ENCODE measurements at regions not wholly inside any gene's neighbourhood (a gene's known extent, or its start where the extent isn't known, plus 50 kb on each side); places are given as distances from the start of the nearest gene placed in this dataset.

DNA sequence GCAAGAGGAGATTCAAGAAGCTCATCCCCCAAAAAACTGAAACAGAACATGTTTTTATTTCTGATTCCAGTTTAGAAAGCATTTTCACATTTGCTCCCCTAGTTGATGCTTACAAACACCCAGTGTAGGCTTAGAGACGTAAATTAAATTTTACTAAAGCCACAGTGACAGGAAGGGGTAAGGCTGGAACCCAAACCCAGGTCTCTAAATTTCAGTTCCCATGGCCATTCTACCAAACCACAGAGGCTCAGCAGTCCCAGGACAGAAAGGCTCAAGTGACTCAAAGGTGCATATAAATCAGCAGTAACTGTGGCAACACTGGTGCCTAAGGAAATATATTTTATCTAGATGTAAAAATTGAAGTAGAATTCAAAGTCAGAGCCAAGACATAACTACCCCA, 128.7 kb downstream of the CEP120 start:
- DNase-seq: no peak
- no peaks in the 10 kb centered on the region for H3K79me2 ChIP-seq (ENCODE audit: insufficient read depth)
- no peaks in the 10 kb centered on the region for H3K27me3 ChIP-seq (replicated peaks; ENCODE audit: insufficient read depth)
- H3K4me1 ChIP-seq (ENCODE audit: insufficient read depth): no peaks in the 10 kb centered on the region
- in situ Hi-C loops (cut with MboI): no loop called here
- no peak overlapping the region for H3K27ac ChIP-seq
- no peaks in the 10 kb centered on the region for H4K20me1 ChIP-seq (ENCODE audit: insufficient read depth)
- no peak overlapping the region for H3K4me3 ChIP-seq
- no peaks in the 10 kb centered on the region for H3K9me3 ChIP-seq (ENCODE audit: low read depth)
- no peaks in the 10 kb centered on the region for H3K36me3 ChIP-seq (ENCODE audit: low read depth)
- no peaks in the 10 kb centered on the region for H3K9me2 ChIP-seq (ENCODE audit: insufficient read depth)
- WGBS, 2 experiments (ENCODE audit: low coverage in 1 of 2, low lambda C conversion rate in 2 of 2, missing lambda C conversion rate in 2 of 2): 39 to 47% methylated on average over 1 of the region's 1 CpG
- H3K4me2 ChIP-seq (ENCODE audit: unreplicated experiment): no peak overlapping the region
- H2AFZ ChIP-seq: no peak overlapping the region
- no peak overlapping the region for H3K9ac ChIP-seq
- H3F3A ChIP-seq (ENCODE audit: insufficient read depth): no peaks in the 10 kb centered on the region
- TF ChIP-seq EZH2phosphoT487 (IDR thresholded peaks at IDR 0.05; ENCODE audit: insufficient read depth, low read depth): no peak

DNA sequence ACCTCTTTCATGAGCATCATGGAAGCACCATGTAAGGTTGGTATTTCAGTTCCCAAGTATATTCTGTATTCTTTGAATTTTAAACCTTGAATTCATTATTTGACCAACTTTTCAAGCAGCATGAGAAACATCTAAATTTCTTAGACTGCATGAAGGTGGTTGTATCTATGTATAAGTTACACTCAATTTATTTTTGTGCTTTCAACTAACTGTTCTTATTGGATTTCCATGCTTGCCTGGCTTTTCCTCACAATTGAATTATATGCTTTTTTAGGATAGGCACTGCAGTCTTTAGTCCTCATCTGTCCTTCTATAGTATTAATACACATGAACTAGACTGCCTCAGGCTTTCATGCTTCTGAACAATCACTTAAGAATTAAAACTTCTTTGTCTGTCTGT, 134.0 kb downstream of the CEP120 start:
- no peak for DNase-seq
- H3K9me2 ChIP-seq (ENCODE audit: insufficient read depth): no peaks in the 10 kb centered on the region
- H3K9ac ChIP-seq: no peak overlapping the region
- no peaks in the 10 kb centered on the region for H3K36me3 ChIP-seq (ENCODE audit: low read depth)
- H3K79me2 ChIP-seq (ENCODE audit: insufficient read depth): no peaks in the 10 kb centered on the region
- no peak overlapping the region for H3K4me3 ChIP-seq
- H3K27ac ChIP-seq: no peak overlapping the region
- H3K4me2 ChIP-seq (ENCODE audit: unreplicated experiment): no peak overlapping the region
- H2AFZ ChIP-seq: no peak overlapping the region
- H3K4me1 ChIP-seq (ENCODE audit: insufficient read depth): no peaks in the 10 kb centered on the region
- in situ Hi-C loops (cut with MboI): no loop called here
- H3F3A ChIP-seq (ENCODE audit: insufficient read depth): no peaks in the 10 kb centered on the region
- H4K20me1 ChIP-seq (ENCODE audit: insufficient read depth): no peaks in the 10 kb centered on the region
- TF ChIP-seq EZH2phosphoT487 (IDR thresholded peaks at IDR 0.05; ENCODE audit: insufficient read depth, low read depth) (no peak), EZH2 (IDR thresholded peaks at IDR 0.05; ENCODE audit: insufficient read depth, poor library complexity, severe bottlenecking) (no peak)
- no peaks in the 10 kb centered on the region for H3K9me3 ChIP-seq (ENCODE audit: low read depth)
- peaks cover 7% of the 10 kb centered on the region for H3K27me3 ChIP-seq (replicated peaks; ENCODE audit: insufficient read depth)

DNA sequence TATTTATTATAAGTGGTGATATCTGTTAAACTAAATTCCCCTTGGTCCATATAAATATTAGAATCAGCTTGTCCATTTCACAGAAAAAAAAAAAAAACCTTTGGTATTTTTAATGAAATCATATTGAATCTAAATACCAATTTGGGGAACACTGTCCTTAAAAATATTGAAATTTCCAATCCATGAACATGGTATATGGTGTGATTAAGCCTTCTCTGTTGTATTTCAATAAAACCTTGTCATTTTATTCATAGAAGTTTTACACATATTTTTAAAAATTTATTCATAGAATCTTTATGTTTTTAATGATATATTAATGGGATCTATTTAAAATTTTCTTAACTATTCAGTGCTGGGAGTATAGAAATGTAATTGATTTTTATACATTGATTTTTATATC, 135.3 kb downstream of the CEP120 start:
- Histone ChIP-seq H3K27me3 (replicated peaks; ENCODE audit: insufficient read depth) (peaks cover 19% of the 10 kb centered on the region), H3F3A (ENCODE audit: insufficient read depth) (peaks cover 3% of the 10 kb centered on the region; the same call in 1 of the 2 replicates), H3K36me3 (ENCODE audit: low read depth) (no peaks in the 10 kb centered on the region), H3K9me2 (ENCODE audit: insufficient read depth) (no peaks in the 10 kb centered on the region), H3K9me3 (ENCODE audit: low read depth) (no peaks in the 10 kb centered on the region), H3K4me2 (ENCODE audit: unreplicated experiment) (no peak overlapping the region), H3K9ac (no peak overlapping the region), H3K4me1 (ENCODE audit: insufficient read depth) (peaks cover 5% of the 10 kb centered on the region; the same call in 1 of the 2 replicates), H3K4me3 (no peak overlapping the region), H3K79me2 (ENCODE audit: insufficient read depth) (no peaks in the 10 kb centered on the region), H3K27ac (no peak overlapping the region), H2AFZ (no peak overlapping the region), H4K20me1 (ENCODE audit: insufficient read depth) (no peaks in the 10 kb centered on the region)
- TF ChIP-seq EZH2phosphoT487 (IDR thresholded peaks at IDR 0.05; ENCODE audit: insufficient read depth, low read depth): no peak
- TF ChIP-seq EZH2 (IDR thresholded peaks at IDR 0.05; ENCODE audit: insufficient read depth, poor library complexity, severe bottlenecking): no peak
- no peak for DNase-seq
- in situ Hi-C loops (cut with MboI): no loop called here

DNA sequence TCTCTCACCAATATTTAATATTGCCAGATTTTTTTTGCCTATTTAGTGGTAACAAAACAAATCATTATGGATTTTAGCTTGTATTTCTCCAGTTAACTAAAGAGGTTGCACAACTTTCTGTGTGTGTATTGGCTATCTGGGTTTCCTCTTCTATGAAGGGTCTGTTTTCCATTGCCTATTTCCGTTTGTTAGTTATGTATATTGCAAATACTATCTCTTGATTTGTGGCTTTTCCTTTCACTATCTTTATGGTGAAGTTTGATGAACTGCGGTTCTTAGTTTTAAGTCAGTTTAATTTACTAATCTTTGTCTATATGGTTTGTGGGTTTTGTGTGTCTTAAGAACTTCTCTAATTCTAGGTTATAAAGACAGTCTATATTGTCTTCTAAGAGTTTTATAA, 136.3 kb downstream of the CEP120 start:
- Histone ChIP-seq H2AFZ (no peak overlapping the region), H3K79me2 (ENCODE audit: insufficient read depth) (no peaks in the 10 kb centered on the region), H3K27me3 (replicated peaks; ENCODE audit: insufficient read depth) (peaks cover 29% of the 10 kb centered on the region), H4K20me1 (ENCODE audit: insufficient read depth) (no peaks in the 10 kb centered on the region), H3K9me3 (ENCODE audit: low read depth) (no peaks in the 10 kb centered on the region), H3K4me2 (ENCODE audit: unreplicated experiment) (no peak overlapping the region), H3K9ac (no peak overlapping the region), H3K36me3 (ENCODE audit: low read depth) (no peaks in the 10 kb centered on the region), H3K27ac (no peak overlapping the region), H3K4me3 (no peak overlapping the region), H3F3A (ENCODE audit: insufficient read depth) (peaks cover 3% of the 10 kb centered on the region; the same call in 1 of the 2 replicates), H3K4me1 (ENCODE audit: insufficient read depth) (peaks cover 5% of the 10 kb centered on the region; the same call in 1 of the 2 replicates), H3K9me2 (ENCODE audit: insufficient read depth) (no peaks in the 10 kb centered on the region)
- no peak for TF ChIP-seq EZH2 (IDR thresholded peaks at IDR 0.05; ENCODE audit: insufficient read depth, poor library complexity, severe bottlenecking)
- no peak for TF ChIP-seq EZH2phosphoT487 (IDR thresholded peaks at IDR 0.05; ENCODE audit: insufficient read depth, low read depth)
- in situ Hi-C loops (cut with MboI): no loop called here
- 68 to 71% methylated on average over 2 of the region's 2 CpGs for WGBS, 2 experiments (ENCODE audit: low coverage in 1 of 2, low lambda C conversion rate in 2 of 2, missing lambda C conversion rate in 2 of 2)
- DNase-seq: no peak
